ENCODE measurements at regions not wholly inside any gene's neighbourhood (a gene's known extent, or its start where the extent isn't known, plus 50 kb on each side); places are given as distances from the start of the nearest gene placed in this dataset.

GRCh38 chr6:15943423-15943822 is 185.5 kb upstream of the MYLIP start:
- Histone ChIP-seq H3K9ac (no peak overlapping the region), H3K9me2 (ENCODE audit: insufficient read depth) (no peaks in the 10 kb centered on the region), H2AFZ (no peak overlapping the region), H4K20me1 (ENCODE audit: insufficient read depth) (no peaks in the 10 kb centered on the region), H3F3A (ENCODE audit: insufficient read depth) (no peaks in the 10 kb centered on the region), H3K4me1 (ENCODE audit: insufficient read depth) (peaks cover 7% of the 10 kb centered on the region; the same call in 1 of the 2 replicates), H3K9me3 (ENCODE audit: low read depth) (no peaks in the 10 kb centered on the region), H3K27ac (no peak overlapping the region), H3K79me2 (ENCODE audit: insufficient read depth) (no peaks in the 10 kb centered on the region), H3K36me3 (ENCODE audit: low read depth) (no peaks in the 10 kb centered on the region), H3K4me2 (ENCODE audit: unreplicated experiment) (no peak overlapping the region), H3K4me3 (no peak overlapping the region), H3K27me3 (replicated peaks; ENCODE audit: insufficient read depth) (no peaks in the 10 kb centered on the region)
- in situ Hi-C loops (cut with MboI) = no loop called here
- WGBS, 2 experiments (ENCODE audit: low coverage in 1 of 2, low lambda C conversion rate in 2 of 2, missing lambda C conversion rate in 2 of 2) = 53 to 63% methylated on average over 3 to 4 of the region's 4 CpGs
- DNase-seq = no peak
- TF ChIP-seq EZH2 (IDR thresholded peaks at IDR 0.05; ENCODE audit: insufficient read depth, poor library complexity, severe bottlenecking) (no peak), EZH2phosphoT487 (IDR thresholded peaks at IDR 0.05; ENCODE audit: insufficient read depth, low read depth) (no peak)

- Histone ChIP-seq H3K79me2 (ENCODE audit: insufficient read depth) (no peaks in the 10 kb centered on the region), H3K4me3 (no peak overlapping the region), H3K9me2 (ENCODE audit: insufficient read depth) (no peaks in the 10 kb centered on the region), H4K20me1 (ENCODE audit: insufficient read depth) (no peaks in the 10 kb centered on the region), H3K27ac (no peak overlapping the region), H3K36me3 (ENCODE audit: low read depth) (no peaks in the 10 kb centered on the region), H3K27me3 (replicated peaks; ENCODE audit: insufficient read depth) (no peaks in the 10 kb centered on the region), H3F3A (ENCODE audit: insufficient read depth) (no peaks in the 10 kb centered on the region), H3K4me2 (ENCODE audit: unreplicated experiment) (no peak overlapping the region), H2AFZ (no peak overlapping the region), H3K9me3 (ENCODE audit: low read depth) (no peaks in the 10 kb centered on the region), H3K4me1 (ENCODE audit: insufficient read depth) (peaks cover 7% of the 10 kb centered on the region; the same call in 1 of the 2 replicates), H3K9ac (no peak overlapping the region)
- no peak for DNase-seq
- 69 to 75% methylated on average over 2 of the region's 2 CpGs for whole genome bisulfite sequencing, 2 experiments (ENCODE audit: low coverage in 1 of 2, low lambda C conversion rate in 2 of 2, missing lambda C conversion rate in 2 of 2)
- in situ Hi-C loops (cut with MboI) = no loop called here
- TF ChIP-seq EZH2phosphoT487 (IDR thresholded peaks at IDR 0.05; ENCODE audit: insufficient read depth, low read depth) (no peak), EZH2 (IDR thresholded peaks at IDR 0.05; ENCODE audit: insufficient read depth, poor library complexity, severe bottlenecking) (no peak)
Measured at GRCh38 chr6:15941168-15941567, 187.7 kb upstream of the MYLIP start.

DNA sequence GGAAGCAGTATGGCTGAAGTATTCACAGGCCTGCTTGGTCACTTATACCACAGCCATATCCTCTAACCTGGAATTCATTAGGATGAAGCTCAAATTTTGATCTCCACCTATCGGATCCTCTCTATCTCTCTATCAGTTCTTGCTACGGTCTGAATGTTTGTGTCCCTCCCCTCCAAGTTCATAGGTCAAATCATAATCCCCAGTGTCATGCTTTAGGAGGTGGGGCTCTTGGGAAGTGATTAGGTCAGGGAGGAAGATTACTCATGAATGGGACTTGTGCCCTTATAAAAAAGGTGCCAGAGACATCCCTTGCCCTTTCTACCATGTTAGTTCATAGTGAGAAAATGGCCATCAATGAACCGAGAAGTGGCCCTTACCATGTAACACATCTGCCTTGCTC is 190.8 kb upstream of the MYLIP start:
- H3F3A ChIP-seq (ENCODE audit: insufficient read depth) = no peaks in the 10 kb centered on the region
- H3K9ac ChIP-seq = no peak overlapping the region
- H3K4me2 ChIP-seq (ENCODE audit: unreplicated experiment) = no peak overlapping the region
- TF ChIP-seq EZH2 (IDR thresholded peaks at IDR 0.05; ENCODE audit: insufficient read depth, poor library complexity, severe bottlenecking) (no peak), EZH2phosphoT487 (IDR thresholded peaks at IDR 0.05; ENCODE audit: insufficient read depth, low read depth) (no peak)
- no peak overlapping the region for H3K27ac ChIP-seq
- no peaks in the 10 kb centered on the region for H3K79me2 ChIP-seq (ENCODE audit: insufficient read depth)
- H3K9me3 ChIP-seq (ENCODE audit: low read depth) = no peaks in the 10 kb centered on the region
- DNase-seq = no peak
- H3K4me3 ChIP-seq = no peak overlapping the region
- no peaks in the 10 kb centered on the region for H3K9me2 ChIP-seq (ENCODE audit: insufficient read depth)
- in situ Hi-C loops (cut with MboI) = no loop called here
- no peaks in the 10 kb centered on the region for H4K20me1 ChIP-seq (ENCODE audit: insufficient read depth)
- no peak overlapping the region for H2AFZ ChIP-seq
- no peaks in the 10 kb centered on the region for H3K27me3 ChIP-seq (replicated peaks; ENCODE audit: insufficient read depth)
- 80 to 82% methylated on average over 3 of the region's 3 CpGs for WGBS, 2 experiments (ENCODE audit: low coverage in 1 of 2, low lambda C conversion rate in 2 of 2, missing lambda C conversion rate in 2 of 2)
- no peaks in the 10 kb centered on the region for H3K4me1 ChIP-seq (ENCODE audit: insufficient read depth)
- H3K36me3 ChIP-seq (ENCODE audit: low read depth) = no peaks in the 10 kb centered on the region

- Histone ChIP-seq H3K4me1 (ENCODE audit: insufficient read depth) (no peaks in the 10 kb centered on the region), H3K79me2 (ENCODE audit: insufficient read depth) (no peaks in the 10 kb centered on the region), H3K9ac (no peak overlapping the region), H3K9me3 (ENCODE audit: low read depth) (no peaks in the 10 kb centered on the region), H4K20me1 (ENCODE audit: insufficient read depth) (no peaks in the 10 kb centered on the region), H3K4me2 (ENCODE audit: unreplicated experiment) (no peak overlapping the region), H3K27me3 (replicated peaks; ENCODE audit: insufficient read depth) (no peaks in the 10 kb centered on the region), H3K27ac (no peak overlapping the region), H2AFZ (no peak overlapping the region), H3K36me3 (ENCODE audit: low read depth) (no peaks in the 10 kb centered on the region), H3F3A (ENCODE audit: insufficient read depth) (no peaks in the 10 kb centered on the region), H3K9me2 (ENCODE audit: insufficient read depth) (no peaks in the 10 kb centered on the region), H3K4me3 (no peak overlapping the region)
- TF ChIP-seq EZH2 (IDR thresholded peaks at IDR 0.05; ENCODE audit: insufficient read depth, poor library complexity, severe bottlenecking) = no peak
- no peak for TF ChIP-seq EZH2phosphoT487 (IDR thresholded peaks at IDR 0.05; ENCODE audit: insufficient read depth, low read depth)
- DNase-seq = no peak
- WGBS, 2 experiments (ENCODE audit: low coverage in 1 of 2, low lambda C conversion rate in 2 of 2, missing lambda C conversion rate in 2 of 2) = 98 to 100% methylated on average over 3 of the region's 3 CpGs
- in situ Hi-C loops (cut with MboI) = no loop called here
Measured at GRCh38 chr6:15937602-15938001, 191.3 kb upstream of the MYLIP start.

GRCh38 chr6:15936503-15936902 is 192.4 kb upstream of the MYLIP start:
- Histone ChIP-seq H3K36me3 (ENCODE audit: low read depth) (no peaks in the 10 kb centered on the region), H3K79me2 (ENCODE audit: insufficient read depth) (no peaks in the 10 kb centered on the region), H3K9me2 (ENCODE audit: insufficient read depth) (no peaks in the 10 kb centered on the region), H3K9ac (no peak overlapping the region), H3K4me1 (ENCODE audit: insufficient read depth) (no peaks in the 10 kb centered on the region), H3K4me3 (no peak overlapping the region), H3K4me2 (ENCODE audit: unreplicated experiment) (no peak overlapping the region), H3K27me3 (replicated peaks; ENCODE audit: insufficient read depth) (no peaks in the 10 kb centered on the region), H3K9me3 (ENCODE audit: low read depth) (no peaks in the 10 kb centered on the region), H4K20me1 (ENCODE audit: insufficient read depth) (no peaks in the 10 kb centered on the region), H2AFZ (no peak overlapping the region), H3K27ac (no peak overlapping the region), H3F3A (ENCODE audit: insufficient read depth) (no peaks in the 10 kb centered on the region)
- in situ Hi-C loops (cut with MboI) = no loop called here
- WGBS, 2 experiments (ENCODE audit: low coverage in 1 of 2, low lambda C conversion rate in 2 of 2, missing lambda C conversion rate in 2 of 2) = 24 to 32% methylated on average over 1 of the region's 1 CpG
- DNase-seq = no peak
- no peak for TF ChIP-seq EZH2 (IDR thresholded peaks at IDR 0.05; ENCODE audit: insufficient read depth, poor library complexity, severe bottlenecking)
- TF ChIP-seq EZH2phosphoT487 (IDR thresholded peaks at IDR 0.05; ENCODE audit: insufficient read depth, low read depth) = no peak

All from GM23248 (cell line).